ENCODE measurements at regions not wholly inside any gene's neighbourhood (a gene's known extent, or its start where the extent isn't known, plus 50 kb on each side); places are given as distances from the start of the nearest gene placed in this dataset.
"Not testable (repeated sequence)": the region's sequence is repeated elsewhere in the genome, so short reads cannot be mapped to it uniquely, and the experiment has no call there.

GRCh38 chr5:174828804-174829510 is 104.6 kb downstream of the MSX2 start:
- DNase-seq: no peak

- DNase-seq: no peak
These were observed 103.2 kb downstream of the MSX2 start for GRCh38 chr5:174827558-174827957.

- no peak for DNase-seq
These were observed 101.2 kb downstream of the MSX2 start for GRCh38 chr5:174825587-174825986.

GRCh38 chr5:174818430-174818829 is 94.0 kb downstream of the MSX2 start:
- DNase-seq: no peak

GRCh38 chr5:174817610-174818009 is 93.2 kb downstream of the MSX2 start:
- no peak for DNase-seq

- DNase-seq: no peak
These were observed 92.5 kb downstream of the MSX2 start for GRCh38 chr5:174816858-174817257.

GRCh38 chr5:174811438-174811837 is 87.1 kb downstream of the MSX2 start:
- no peak for DNase-seq

- DNase-seq: no peak
These were observed 86.4 kb downstream of the MSX2 start for GRCh38 chr5:174810796-174811195.

- DNase-seq: no peak
These were observed 83.1 kb downstream of the MSX2 start for GRCh38 chr5:174807471-174807870.

- no peak for DNase-seq
These were observed 82.3 kb downstream of the MSX2 start for GRCh38 chr5:174806729-174807128.

- no peak for DNase-seq
These were observed 77.4 kb downstream of the MSX2 start for GRCh38 chr5:174801798-174802197.

- no peak for DNase-seq
These were observed 76.1 kb downstream of the MSX2 start for GRCh38 chr5:174800435-174800834.

- DNase-seq: no peak
These were observed 74.7 kb downstream of the MSX2 start for GRCh38 chr5:174799121-174799520.

GRCh38 chr5:174798551-174798951 is 74.2 kb downstream of the MSX2 start:
- no peak for DNase-seq

GRCh38 chr5:174796711-174797192 is 72.4 kb downstream of the MSX2 start:
- no peak for DNase-seq

- no peak for DNase-seq
These were observed 70.7 kb downstream of the MSX2 start for GRCh38 chr5:174794931-174795672.

- peak; percentile 44 to 52 for DNase-seq
These were observed 69.4 kb downstream of the MSX2 start for GRCh38 chr5:174793684-174794328.

- no peak for DNase-seq
These were observed 68.7 kb downstream of the MSX2 start for GRCh38 chr5:174793076-174793475.

GRCh38 chr5:174792265-174792664 is 67.9 kb downstream of the MSX2 start:
- DNase-seq: not testable (repeated sequence)

- DNase-seq: no peak
These were observed 66.5 kb downstream of the MSX2 start for GRCh38 chr5:174790906-174791305.

- DNase-seq: no peak
These were observed 65.2 kb downstream of the MSX2 start for GRCh38 chr5:174789596-174789995.

GRCh38 chr5:174785120-174785680 is 60.8 kb downstream of the MSX2 start:
- no peak for DNase-seq

All from inflammatory macrophage (primary cell).